Sigmoid colon (tissue), 4 donors: ENCODE measurements at regions not wholly inside any gene's neighbourhood (a gene's known extent, or its start where the extent isn't known, plus 50 kb on each side); places are given as distances from the start of the nearest gene placed in this dataset.

Experiments
- CTCF ChIP-seq, 4 experiments: fragments of 450-650 bp in 3 of 4; fragments of 200-600 bp in 1 of 4; IDR thresholded peaks; one replicate each; pipeline ENCODE4 v1.5.1; 2016 to 2019; ENCODE audit warnings: antibody characterized with exemption in 4 of 4, mild to moderate bottlenecking in 3 of 4, moderate library complexity in 2 of 4
- EP300 ChIP-seq, 4 donors: sonication (generic); formaldehyde crosslinking; IDR thresholded peaks; one replicate each; pipeline ENCODE4 v1.6.1; 2017; ENCODE audit warnings: antibody characterized with exemption in 4 of 4

DNA sequence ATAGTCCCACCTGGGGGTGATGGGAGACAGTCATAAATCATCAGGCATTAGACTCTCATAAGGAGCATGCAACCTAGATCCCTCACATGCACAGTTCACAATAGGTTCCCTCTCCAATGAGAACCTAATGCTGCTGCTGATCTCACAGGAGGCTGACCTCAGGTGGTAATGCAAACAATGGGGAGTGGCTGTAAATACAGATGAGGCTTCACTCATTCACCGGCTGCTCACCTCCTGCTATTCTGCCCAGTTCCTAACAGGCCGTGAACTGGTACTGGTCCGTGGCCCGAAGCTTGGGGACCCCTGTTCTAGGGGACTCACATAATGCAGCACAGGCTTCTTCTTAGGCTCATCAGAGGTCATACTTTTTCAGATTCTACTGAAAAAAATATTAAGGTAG is 625.9 kb upstream of the AGA start:
- TF ChIP-seq EP300 (IDR thresholded peaks at IDR 0.05) (no peak), CTCF (IDR thresholded peaks at IDR 0.05) (no peak)
